ENCODE measurements at regions not wholly inside any gene's neighbourhood (a gene's known extent, or its start where the extent isn't known, plus 50 kb on each side); places are given as distances from the start of the nearest gene placed in this dataset.
"Not testable (repeated sequence)": the region's sequence is repeated elsewhere in the genome, so short reads cannot be mapped to it uniquely, and the experiment has no call there.

- WGBS = 91% methylated on average over 9 of the region's 11 CpGs
- H3K9ac ChIP-seq (ENCODE audit: low read length) = no peak overlapping the region
- H3K4ac ChIP-seq (ENCODE audit: low read depth in 1 of 2, low read length in 2 of 2) = no peak overlapping the region
- H3K27ac ChIP-seq (ENCODE audit: low read length, poor library complexity, severe bottlenecking) = no peak overlapping the region
- H2BK5ac ChIP-seq (ENCODE audit: low read depth, low read length, poor library complexity, severe bottlenecking) = no peak overlapping the region
- H2BK15ac ChIP-seq (ENCODE audit: low read depth, poor library complexity, severe bottlenecking) = no peak overlapping the region
- no peak overlapping the region for H4K8ac ChIP-seq (ENCODE audit: low read length)
- no peak overlapping the region for H3K4me2 ChIP-seq (ENCODE audit: low read length, poor library complexity, severe bottlenecking)
- H2BK120ac ChIP-seq (ENCODE audit: low read depth, low read length) = no peak overlapping the region
- no peak overlapping the region for H2AK5ac ChIP-seq (ENCODE audit: low read length, severe bottlenecking)
- DNase-seq = no peak
- H3K36me3 ChIP-seq (ENCODE audit: control insufficient read depth in 1 of 2, insufficient read depth in 2 of 2, low read depth in 1 of 2, low read length in 2 of 2) = no peaks in the 10 kb centered on the region
- H3K27me3 ChIP-seq (ENCODE audit: control insufficient read depth in 1 of 2, insufficient read depth in 1 of 2, low read length in 2 of 2) = peaks cover 5 to 28% of the 10 kb centered on the region in 2 experiments
- H3K14ac ChIP-seq (ENCODE audit: low read length in 2 of 2) = no peak overlapping the region
- no peak overlapping the region for H2BK12ac ChIP-seq (ENCODE audit: low read length in 2 of 2)
- no peaks in the 10 kb centered on the region for H3K79me1 ChIP-seq (replicated peaks; ENCODE audit: low read length, poor library complexity, severe bottlenecking)
- H3K9me3 ChIP-seq (ENCODE audit: control insufficient read depth, low read length) = no peaks in the 10 kb centered on the region
- H3K4me3 ChIP-seq (ENCODE audit: insufficient read depth in 1 of 2, low read depth in 1 of 2, low read length in 2 of 2) = no peak overlapping the region
- no peak overlapping the region for H4K91ac ChIP-seq (ENCODE audit: low read length)
- no peaks in the 10 kb centered on the region for H3K4me1 ChIP-seq (ENCODE audit: control insufficient read depth, insufficient read depth, low read depth, low read length)
- H2AFZ ChIP-seq (ENCODE audit: low read depth, low read length) = no peak overlapping the region
- no peak overlapping the region for H3K23ac ChIP-seq (ENCODE audit: low read length in 2 of 2)
- H3K18ac ChIP-seq (ENCODE audit: low read depth in 1 of 2, low read length in 2 of 2) = no peak overlapping the region
These were observed 78.0 kb upstream of the PRKX start for GRCh38 chrX:3791449-3791848.

GRCh38 chrX:3788494-3789233, 75.2 kb upstream of the PRKX start:
- no peak overlapping the region for H2BK15ac ChIP-seq (ENCODE audit: low read depth, poor library complexity, severe bottlenecking)
- H4K8ac ChIP-seq (ENCODE audit: low read length) = no peak overlapping the region
- DNase-seq = no peak
- H2AK5ac ChIP-seq (ENCODE audit: low read length, severe bottlenecking) = no peak overlapping the region
- no peak overlapping the region for H3K4me2 ChIP-seq (ENCODE audit: low read length, poor library complexity, severe bottlenecking)
- H2BK12ac ChIP-seq (ENCODE audit: low read length in 2 of 2) = no peak overlapping the region
- H2AFZ ChIP-seq (ENCODE audit: low read depth, low read length) = no peak overlapping the region
- H3K23ac ChIP-seq (ENCODE audit: low read length in 2 of 2) = no peak overlapping the region
- H3K27me3 ChIP-seq (ENCODE audit: control insufficient read depth in 1 of 2, insufficient read depth in 1 of 2, low read length in 2 of 2) = peaks cover 7 to 25% of the 10 kb centered on the region in 2 experiments
- no peak overlapping the region for H3K27ac ChIP-seq (ENCODE audit: low read length, poor library complexity, severe bottlenecking)
- H3K14ac ChIP-seq (ENCODE audit: low read length in 2 of 2) = no peak overlapping the region
- no peak overlapping the region for H2BK5ac ChIP-seq (ENCODE audit: low read depth, low read length, poor library complexity, severe bottlenecking)
- H3K4ac ChIP-seq (ENCODE audit: low read depth in 1 of 2, low read length in 2 of 2) = no peak overlapping the region
- no peaks in the 10 kb centered on the region for H3K36me3 ChIP-seq (ENCODE audit: control insufficient read depth in 1 of 2, insufficient read depth in 2 of 2, low read depth in 1 of 2, low read length in 2 of 2)
- H3K9ac ChIP-seq (ENCODE audit: low read length) = no peak overlapping the region
- no peak overlapping the region for H3K4me3 ChIP-seq (ENCODE audit: insufficient read depth in 1 of 2, low read depth in 1 of 2, low read length in 2 of 2)
- H4K91ac ChIP-seq (ENCODE audit: low read length) = no peak overlapping the region
- no peak overlapping the region for H3K18ac ChIP-seq (ENCODE audit: low read depth in 1 of 2, low read length in 2 of 2)
- no peaks in the 10 kb centered on the region for H3K9me3 ChIP-seq (ENCODE audit: control insufficient read depth, low read length)
- no peaks in the 10 kb centered on the region for H3K4me1 ChIP-seq (ENCODE audit: control insufficient read depth, insufficient read depth, low read depth, low read length)
- 8% methylated on average over 7 of the region's 10 CpGs for WGBS
- H3K79me1 ChIP-seq (replicated peaks; ENCODE audit: low read length, poor library complexity, severe bottlenecking) = no peaks in the 10 kb centered on the region
- H2BK120ac ChIP-seq (ENCODE audit: low read depth, low read length) = no peak overlapping the region

GRCh38 chrX:3787856-3788255, 74.4 kb upstream of the PRKX start:
- Histone ChIP-seq H3K14ac (ENCODE audit: low read length in 2 of 2) (no peak overlapping the region), H4K91ac (ENCODE audit: low read length) (no peak overlapping the region), H3K4me2 (ENCODE audit: low read length, poor library complexity, severe bottlenecking) (no peak overlapping the region), H3K9me3 (ENCODE audit: control insufficient read depth, low read length) (no peaks in the 10 kb centered on the region), H4K8ac (ENCODE audit: low read length) (no peak overlapping the region), H3K23ac (ENCODE audit: low read length in 2 of 2) (no peak overlapping the region), H3K27me3 (ENCODE audit: control insufficient read depth in 1 of 2, insufficient read depth in 1 of 2, low read length in 2 of 2) (peaks cover 7 to 25% of the 10 kb centered on the region in 2 experiments), H3K4me1 (ENCODE audit: control insufficient read depth, insufficient read depth, low read depth, low read length) (no peaks in the 10 kb centered on the region), H2AFZ (ENCODE audit: low read depth, low read length) (no peak overlapping the region), H2BK15ac (ENCODE audit: low read depth, poor library complexity, severe bottlenecking) (no peak overlapping the region), H3K18ac (ENCODE audit: low read depth in 1 of 2, low read length in 2 of 2) (no peak overlapping the region), H3K4ac (ENCODE audit: low read depth in 1 of 2, low read length in 2 of 2) (no peak overlapping the region), H3K9ac (ENCODE audit: low read length) (no peak overlapping the region), H2AK5ac (ENCODE audit: low read length, severe bottlenecking) (no peak overlapping the region), H3K4me3 (ENCODE audit: insufficient read depth in 1 of 2, low read depth in 1 of 2, low read length in 2 of 2) (no peak overlapping the region), H2BK12ac (ENCODE audit: low read length in 2 of 2) (no peak overlapping the region), H2BK120ac (ENCODE audit: low read depth, low read length) (no peak overlapping the region), H3K79me1 (replicated peaks; ENCODE audit: low read length, poor library complexity, severe bottlenecking) (no peaks in the 10 kb centered on the region), H3K27ac (ENCODE audit: low read length, poor library complexity, severe bottlenecking) (no peak overlapping the region), H3K36me3 (ENCODE audit: control insufficient read depth in 1 of 2, insufficient read depth in 2 of 2, low read depth in 1 of 2, low read length in 2 of 2) (no peaks in the 10 kb centered on the region), H2BK5ac (ENCODE audit: low read depth, low read length, poor library complexity, severe bottlenecking) (no peak overlapping the region)
- 100% methylated on average over 3 of the region's 4 CpGs for WGBS
- no peak for DNase-seq

GRCh38 chrX:3785822-3786221, 72.4 kb upstream of the PRKX start:
- H3K27ac ChIP-seq (ENCODE audit: low read length, poor library complexity, severe bottlenecking); H3K14ac ChIP-seq (ENCODE audit: low read length in 2 of 2); H3K4me1 ChIP-seq (ENCODE audit: control insufficient read depth, insufficient read depth, low read depth, low read length); H2BK15ac ChIP-seq (ENCODE audit: low read depth, poor library complexity, severe bottlenecking); H2BK5ac ChIP-seq (ENCODE audit: low read depth, low read length, poor library complexity, severe bottlenecking); H3K4ac ChIP-seq (ENCODE audit: low read depth in 1 of 2, low read length in 2 of 2); H2AFZ ChIP-seq (ENCODE audit: low read depth, low read length); H4K91ac ChIP-seq (ENCODE audit: low read length); H3K4me3 ChIP-seq (ENCODE audit: insufficient read depth in 1 of 2, low read depth in 1 of 2, low read length in 2 of 2); H2BK120ac ChIP-seq (ENCODE audit: low read depth, low read length); H3K9ac ChIP-seq (ENCODE audit: low read length); H3K4me2 ChIP-seq (ENCODE audit: low read length, poor library complexity, severe bottlenecking); H3K18ac ChIP-seq (ENCODE audit: low read depth in 1 of 2, low read length in 2 of 2); H2AK5ac ChIP-seq (ENCODE audit: low read length, severe bottlenecking); H3K36me3 ChIP-seq (ENCODE audit: control insufficient read depth in 1 of 2, insufficient read depth in 2 of 2, low read depth in 1 of 2, low read length in 2 of 2); DNase-seq; H2BK12ac ChIP-seq (ENCODE audit: low read length in 2 of 2); H3K23ac ChIP-seq (ENCODE audit: low read length in 2 of 2); H4K8ac ChIP-seq (ENCODE audit: low read length); H3K9me3 ChIP-seq (ENCODE audit: control insufficient read depth, low read length); H3K79me1 ChIP-seq (replicated peaks; ENCODE audit: low read length, poor library complexity, severe bottlenecking): not testable (repeated sequence)
- WGBS = 18% methylated on average over 1 of the region's 2 CpGs
- peaks cover 7 to 25% of the 10 kb centered on the region in 2 experiments for H3K27me3 ChIP-seq (ENCODE audit: control insufficient read depth in 1 of 2, insufficient read depth in 1 of 2, low read length in 2 of 2)

All from mesenchymal stem cell (in vitro differentiated cells and primary cell).